DND-41 (cell line): ENCODE measurements at regions not wholly inside any gene's neighbourhood (a gene's known extent, or its start where the extent isn't known, plus 50 kb on each side); places are given as distances from the start of the nearest gene placed in this dataset.

ENCODE experiments used
- EZH2 ChIP-seq: IDR thresholded peaks from 3 replicates; pipeline ENCODE4 v1.6.1; 2012; ENCODE audit warnings: borderline replicate concordance, low read depth, mild to moderate bottlenecking, moderate library complexity, low read length, inconsistent platforms; ENCODE audit not compliant: severe bottlenecking
- TF ChIP-seq, protein P1 (sequence below): IDR thresholded peaks from 2 replicates; pipeline ENCODE4 v1.5.1; 2012; ENCODE audit warnings: borderline replicate concordance, low read length, moderate library complexity, mild to moderate bottlenecking; ENCODE audit not compliant: poor library complexity, severe bottlenecking; ENCODE audit errors: extremely low read depth

DNA sequence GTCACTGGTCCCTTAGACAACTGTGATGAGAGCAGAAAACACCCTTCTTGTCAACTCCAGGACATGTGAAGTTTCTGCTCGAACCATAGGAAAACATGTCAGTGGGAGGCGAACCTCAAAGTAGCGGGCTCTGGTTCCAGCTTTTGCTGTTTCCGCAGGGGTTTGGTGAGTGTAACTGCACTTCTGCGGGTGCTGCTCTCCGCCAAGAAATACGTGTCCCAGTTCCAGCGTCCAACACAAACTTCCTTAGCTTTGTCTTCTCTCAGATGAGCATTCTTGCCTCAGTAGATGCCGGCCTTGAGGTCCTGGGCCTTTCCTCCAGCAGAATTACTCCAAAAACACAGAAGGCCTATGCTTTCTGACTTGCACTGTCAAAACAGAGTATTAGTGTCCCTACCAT lies 156.3 kb downstream of the FNDC1 start:
- TF ChIP-seq, protein P1, sequence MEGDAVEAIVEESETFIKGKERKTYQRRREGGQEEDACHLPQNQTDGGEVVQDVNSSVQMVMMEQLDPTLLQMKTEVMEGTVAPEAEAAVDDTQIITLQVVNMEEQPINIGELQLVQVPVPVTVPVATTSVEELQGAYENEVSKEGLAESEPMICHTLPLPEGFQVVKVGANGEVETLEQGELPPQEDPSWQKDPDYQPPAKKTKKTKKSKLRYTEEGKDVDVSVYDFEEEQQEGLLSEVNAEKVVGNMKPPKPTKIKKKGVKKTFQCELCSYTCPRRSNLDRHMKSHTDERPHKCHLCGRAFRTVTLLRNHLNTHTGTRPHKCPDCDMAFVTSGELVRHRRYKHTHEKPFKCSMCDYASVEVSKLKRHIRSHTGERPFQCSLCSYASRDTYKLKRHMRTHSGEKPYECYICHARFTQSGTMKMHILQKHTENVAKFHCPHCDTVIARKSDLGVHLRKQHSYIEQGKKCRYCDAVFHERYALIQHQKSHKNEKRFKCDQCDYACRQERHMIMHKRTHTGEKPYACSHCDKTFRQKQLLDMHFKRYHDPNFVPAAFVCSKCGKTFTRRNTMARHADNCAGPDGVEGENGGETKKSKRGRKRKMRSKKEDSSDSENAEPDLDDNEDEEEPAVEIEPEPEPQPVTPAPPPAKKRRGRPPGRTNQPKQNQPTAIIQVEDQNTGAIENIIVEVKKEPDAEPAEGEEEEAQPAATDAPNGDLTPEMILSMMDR, result no peak
- no peak for TF ChIP-seq EZH2
